Neural cell (in vitro differentiated cells): ENCODE measurements at regions not wholly inside any gene's neighbourhood (a gene's known extent, or its start where the extent isn't known, plus 50 kb on each side); places are given as distances from the start of the nearest gene placed in this dataset.

ENCODE experiments used
- EP300 ChIP-seq: fragments of 450-650 bp; conservative IDR thresholded peaks from 2 replicates; pipeline ENCODE4 v1.6.1; 2014; ENCODE audit warnings: antibody characterized with exemption, mild to moderate bottlenecking, moderate library complexity; ENCODE audit not compliant: poor library complexity, severe bottlenecking
- EZH2 ChIP-seq: fragments of 200-600, 300-800 bp; shearing (Covaris generic), sonication (generic); IDR thresholded peaks from 2 replicates; pipeline ENCODE4 v1.6.1; 2014; ENCODE audit warnings: antibody characterized with exemption, low read length, borderline replicate concordance, mild to moderate bottlenecking; ENCODE audit not compliant: insufficient read depth, poor library complexity, severe bottlenecking
- MXI1 ChIP-seq: fragments of 450-650 bp; conservative IDR thresholded peaks from 2 replicates; pipeline ENCODE4 v1.6.1; 2014; ENCODE audit warnings: antibody characterized with exemption, mild to moderate bottlenecking; ENCODE audit not compliant: poor library complexity, severe bottlenecking
- POLR2AphosphoS5 ChIP-seq: IDR thresholded peaks from 2 replicates; pipeline ENCODE4 v1.6.1; 2012
- RAD21 ChIP-seq: fragments of 450-650 bp; conservative IDR thresholded peaks from 2 replicates; pipeline ENCODE4 v1.6.1; 2014; ENCODE audit warnings: antibody characterized with exemption, mild to moderate bottlenecking, moderate library complexity
- SMC3 ChIP-seq: fragments of 450-650 bp; conservative IDR thresholded peaks from 2 replicates; pipeline ENCODE4 v1.6.1; 2014; ENCODE audit warnings: antibody characterized with exemption, mild to moderate bottlenecking, moderate library complexity; ENCODE audit not compliant: poor library complexity
- TAF1 ChIP-seq: IDR thresholded peaks from 2 replicates; pipeline ENCODE4 v1.6.1; 2012; ENCODE audit warnings: low read depth
- TF ChIP-seq, protein P1 (sequence below): IDR thresholded peaks from 2 replicates; pipeline ENCODE4 v1.6.1; 2012; ENCODE audit warnings: borderline replicate concordance
- TF ChIP-seq, protein P2 (sequence below): fragments of 450-650 bp; IDR thresholded peaks from 2 replicates; pipeline ENCODE4 v1.5.1; 2014; ENCODE audit warnings: antibody characterized with exemption, mild to moderate bottlenecking, moderate library complexity; ENCODE audit not compliant: poor library complexity, severe bottlenecking

DNA sequence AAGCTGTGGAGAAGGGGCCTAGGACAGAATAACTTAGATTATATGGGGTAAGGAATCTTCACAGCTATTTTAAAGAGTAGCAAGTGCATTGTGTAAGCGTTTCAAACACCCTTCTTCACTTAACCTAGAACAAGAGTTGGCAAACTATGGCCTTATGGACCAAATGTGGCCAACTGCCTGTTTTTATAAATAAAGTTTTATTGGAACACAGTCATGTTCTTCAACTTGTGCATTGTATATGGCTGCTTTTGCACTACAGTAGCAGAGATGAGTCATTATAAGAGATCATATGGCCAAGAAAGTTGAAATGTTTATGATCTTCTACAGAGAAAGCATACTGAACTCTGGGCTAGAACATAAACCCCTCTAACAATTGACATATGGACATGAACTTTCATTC lies 187.8 kb downstream of the ETV1 start:
- TF ChIP-seq, protein P1, sequence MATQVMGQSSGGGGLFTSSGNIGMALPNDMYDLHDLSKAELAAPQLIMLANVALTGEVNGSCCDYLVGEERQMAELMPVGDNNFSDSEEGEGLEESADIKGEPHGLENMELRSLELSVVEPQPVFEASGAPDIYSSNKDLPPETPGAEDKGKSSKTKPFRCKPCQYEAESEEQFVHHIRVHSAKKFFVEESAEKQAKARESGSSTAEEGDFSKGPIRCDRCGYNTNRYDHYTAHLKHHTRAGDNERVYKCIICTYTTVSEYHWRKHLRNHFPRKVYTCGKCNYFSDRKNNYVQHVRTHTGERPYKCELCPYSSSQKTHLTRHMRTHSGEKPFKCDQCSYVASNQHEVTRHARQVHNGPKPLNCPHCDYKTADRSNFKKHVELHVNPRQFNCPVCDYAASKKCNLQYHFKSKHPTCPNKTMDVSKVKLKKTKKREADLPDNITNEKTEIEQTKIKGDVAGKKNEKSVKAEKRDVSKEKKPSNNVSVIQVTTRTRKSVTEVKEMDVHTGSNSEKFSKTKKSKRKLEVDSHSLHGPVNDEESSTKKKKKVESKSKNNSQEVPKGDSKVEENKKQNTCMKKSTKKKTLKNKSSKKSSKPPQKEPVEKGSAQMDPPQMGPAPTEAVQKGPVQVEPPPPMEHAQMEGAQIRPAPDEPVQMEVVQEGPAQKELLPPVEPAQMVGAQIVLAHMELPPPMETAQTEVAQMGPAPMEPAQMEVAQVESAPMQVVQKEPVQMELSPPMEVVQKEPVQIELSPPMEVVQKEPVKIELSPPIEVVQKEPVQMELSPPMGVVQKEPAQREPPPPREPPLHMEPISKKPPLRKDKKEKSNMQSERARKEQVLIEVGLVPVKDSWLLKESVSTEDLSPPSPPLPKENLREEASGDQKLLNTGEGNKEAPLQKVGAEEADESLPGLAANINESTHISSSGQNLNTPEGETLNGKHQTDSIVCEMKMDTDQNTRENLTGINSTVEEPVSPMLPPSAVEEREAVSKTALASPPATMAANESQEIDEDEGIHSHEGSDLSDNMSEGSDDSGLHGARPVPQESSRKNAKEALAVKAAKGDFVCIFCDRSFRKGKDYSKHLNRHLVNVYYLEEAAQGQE = no peak
- TF ChIP-seq, protein P2, sequence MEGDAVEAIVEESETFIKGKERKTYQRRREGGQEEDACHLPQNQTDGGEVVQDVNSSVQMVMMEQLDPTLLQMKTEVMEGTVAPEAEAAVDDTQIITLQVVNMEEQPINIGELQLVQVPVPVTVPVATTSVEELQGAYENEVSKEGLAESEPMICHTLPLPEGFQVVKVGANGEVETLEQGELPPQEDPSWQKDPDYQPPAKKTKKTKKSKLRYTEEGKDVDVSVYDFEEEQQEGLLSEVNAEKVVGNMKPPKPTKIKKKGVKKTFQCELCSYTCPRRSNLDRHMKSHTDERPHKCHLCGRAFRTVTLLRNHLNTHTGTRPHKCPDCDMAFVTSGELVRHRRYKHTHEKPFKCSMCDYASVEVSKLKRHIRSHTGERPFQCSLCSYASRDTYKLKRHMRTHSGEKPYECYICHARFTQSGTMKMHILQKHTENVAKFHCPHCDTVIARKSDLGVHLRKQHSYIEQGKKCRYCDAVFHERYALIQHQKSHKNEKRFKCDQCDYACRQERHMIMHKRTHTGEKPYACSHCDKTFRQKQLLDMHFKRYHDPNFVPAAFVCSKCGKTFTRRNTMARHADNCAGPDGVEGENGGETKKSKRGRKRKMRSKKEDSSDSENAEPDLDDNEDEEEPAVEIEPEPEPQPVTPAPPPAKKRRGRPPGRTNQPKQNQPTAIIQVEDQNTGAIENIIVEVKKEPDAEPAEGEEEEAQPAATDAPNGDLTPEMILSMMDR = no peak
- TF ChIP-seq EZH2 (no peak), POLR2AphosphoS5 (no peak), TAF1 (no peak), EP300 (no peak), RAD21 (no peak), MXI1 (no peak), SMC3 (no peak)
